ENCODE measurements at regions not wholly inside any gene's neighbourhood (a gene's known extent, or its start where the extent isn't known, plus 50 kb on each side); places are given as distances from the start of the nearest gene placed in this dataset.

DNA sequence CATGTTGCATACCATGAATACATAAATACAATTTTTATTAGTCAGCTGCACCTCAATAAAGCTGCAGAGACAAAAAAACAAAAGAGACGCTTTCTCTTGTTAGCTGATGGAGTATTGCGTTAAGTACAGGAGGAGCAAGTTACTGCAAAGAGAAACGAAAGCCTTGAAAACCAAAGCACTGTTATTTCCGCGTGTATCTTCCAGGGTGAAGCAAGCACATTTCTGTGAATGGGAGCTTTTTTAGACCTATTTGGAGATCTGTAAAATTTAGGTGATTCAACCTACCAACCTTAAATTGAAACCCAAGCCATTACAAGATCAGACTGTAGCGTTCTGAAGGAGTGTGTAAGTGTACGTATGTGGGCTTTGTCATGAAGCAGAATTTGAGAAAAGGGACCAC, 390.4 kb downstream of the SOX9 start:
- DNase-seq, result no peak

DNA sequence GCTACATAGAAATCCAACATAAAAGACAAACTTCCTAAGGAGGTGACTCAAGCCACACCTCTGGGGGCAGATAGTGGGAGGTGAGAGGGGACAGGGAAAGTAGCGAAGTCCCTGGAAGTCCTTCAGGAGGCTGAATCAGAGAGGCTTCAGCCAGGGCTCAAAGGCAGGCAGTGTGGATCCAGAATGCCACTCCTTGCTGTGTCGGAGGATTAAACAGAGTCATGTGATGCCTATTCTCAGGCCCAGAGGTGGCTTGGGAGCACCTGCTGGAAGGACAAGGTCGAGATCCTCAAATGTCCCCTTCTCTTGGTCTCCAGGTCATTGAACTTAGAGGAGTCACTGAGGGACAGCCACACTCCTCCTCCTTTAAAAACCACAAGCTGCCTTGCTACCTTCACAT, 391.1 kb downstream of the SOX9 start:
- no peak for DNase-seq

DNA sequence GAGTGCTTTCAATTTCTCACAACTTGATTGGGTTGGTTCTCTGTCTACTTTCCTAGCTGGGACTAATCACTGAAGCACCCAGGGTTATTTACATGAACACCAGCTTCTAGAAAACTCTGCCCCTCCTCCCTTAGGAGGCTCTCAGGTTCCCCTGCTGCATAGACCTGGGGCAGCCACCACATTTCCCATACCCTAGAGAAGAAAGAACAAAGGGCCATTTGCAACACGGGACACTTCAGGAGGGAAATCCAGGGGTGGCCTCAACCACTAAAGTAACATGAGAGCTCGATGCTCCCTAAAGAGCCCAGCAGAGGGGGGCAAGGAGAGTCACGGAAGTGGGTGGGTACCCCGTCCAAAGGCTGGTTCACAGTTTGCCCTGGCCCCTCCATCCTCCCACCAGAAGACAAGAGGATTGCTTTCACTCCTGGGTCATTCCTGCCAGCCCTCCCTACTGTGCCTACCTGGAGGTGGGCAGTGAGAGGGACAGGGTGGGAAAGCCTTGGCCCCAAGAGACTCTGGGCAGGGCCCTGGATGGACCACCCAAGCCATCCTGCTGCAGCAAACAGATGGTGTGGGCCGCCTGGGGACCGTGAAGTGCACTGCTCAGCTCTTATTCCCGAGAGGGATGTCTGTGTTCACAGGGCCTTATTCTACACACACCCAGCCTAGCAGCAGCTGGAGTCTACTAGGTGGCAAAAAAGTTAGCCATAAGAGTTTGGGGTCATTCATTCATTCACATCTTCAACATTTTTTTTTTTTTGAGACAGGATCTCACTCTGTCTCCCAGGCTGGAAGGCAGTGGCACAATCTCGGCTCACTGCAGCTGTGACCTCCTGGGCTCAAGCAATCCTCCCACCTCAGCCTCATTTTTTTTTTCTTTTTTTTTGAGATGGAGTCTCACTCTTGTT, 392.1 kb downstream of the SOX9 start:
- no peak for DNase-seq

DNA sequence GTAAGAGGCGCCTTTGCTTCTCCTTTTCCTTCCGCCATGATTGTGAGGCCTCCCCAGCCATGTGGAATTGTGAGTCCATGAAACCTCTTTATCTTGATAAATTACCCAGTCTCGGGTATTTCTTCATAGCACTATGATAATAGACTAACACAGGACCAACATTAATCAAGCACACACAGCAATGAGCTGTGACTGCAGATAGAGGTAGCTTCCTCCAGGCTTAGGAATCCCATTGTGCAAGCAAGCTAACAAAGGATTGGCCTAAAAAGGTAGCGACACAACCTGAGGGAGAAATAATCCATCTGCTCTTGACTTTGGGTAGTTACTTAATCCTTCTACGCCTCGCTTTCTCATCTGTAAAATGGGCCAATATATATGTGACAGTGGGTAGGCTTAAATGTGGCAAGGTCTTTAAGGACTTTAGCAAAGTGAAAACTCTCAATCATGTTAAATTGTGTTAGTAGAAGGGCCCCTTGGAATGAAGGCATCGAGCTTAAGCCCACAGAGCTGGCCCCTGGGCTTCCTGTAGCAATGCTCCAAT, 393.6 kb downstream of the SOX9 start:
- DNase-seq, result no peak

DNA sequence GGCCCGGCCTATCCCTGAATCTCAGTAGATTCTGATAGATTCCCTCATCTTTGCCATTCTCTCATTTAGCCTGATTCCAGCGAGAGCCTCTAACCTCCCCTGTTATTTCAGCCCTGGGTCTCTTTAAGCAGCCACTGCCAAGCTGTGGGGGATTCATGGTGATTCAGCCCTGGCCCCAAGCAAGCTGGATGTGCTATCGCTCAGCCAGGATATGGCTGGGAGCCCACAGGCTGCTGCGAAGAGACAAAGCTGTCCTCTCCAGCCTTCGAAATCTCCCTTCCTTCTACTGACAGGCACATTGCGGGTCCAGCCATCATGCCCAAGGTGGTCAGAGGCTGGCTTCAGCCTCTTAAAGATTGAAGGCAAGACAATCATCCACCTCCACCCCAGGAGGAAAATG, 394.1 kb downstream of the SOX9 start:
- no peak for DNase-seq

DNA sequence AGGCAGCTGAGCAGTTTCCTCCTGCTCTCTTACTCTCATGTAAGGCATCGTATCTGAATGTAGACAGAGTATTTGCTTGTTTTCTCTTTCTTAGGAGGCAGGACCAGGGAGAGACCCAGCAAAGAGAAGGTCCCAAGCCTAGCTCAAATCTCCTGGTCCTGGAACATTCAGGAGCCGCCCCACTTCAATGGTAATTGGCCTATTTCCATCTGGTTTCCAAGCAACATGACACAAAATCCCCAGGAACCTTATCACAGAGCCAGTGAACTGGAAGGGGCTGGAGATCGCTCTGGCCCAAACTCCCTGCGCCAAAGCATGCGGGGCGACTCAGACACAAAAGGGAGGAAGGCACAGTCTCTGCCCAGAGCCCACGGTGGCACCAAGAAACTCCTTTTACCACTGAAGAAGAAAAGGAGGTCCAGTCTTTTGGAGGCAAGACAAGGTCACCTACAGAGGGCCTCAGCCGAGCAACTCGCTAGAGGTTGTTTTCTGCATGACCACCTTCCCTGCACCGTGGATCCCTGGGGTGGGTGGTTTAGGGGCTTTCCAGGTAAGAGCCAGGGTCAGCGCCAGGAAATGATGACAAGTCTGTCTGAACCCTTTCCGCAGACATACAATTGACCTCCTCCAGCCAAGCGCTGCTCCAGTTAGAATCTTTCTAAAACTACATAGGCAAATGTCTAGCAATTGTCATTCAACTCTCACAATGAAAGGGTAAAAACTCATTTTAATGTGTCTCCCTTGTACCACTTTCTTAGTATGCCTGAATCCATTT, 394.7 kb downstream of the SOX9 start:
- DNase-seq, result no peak

DNA sequence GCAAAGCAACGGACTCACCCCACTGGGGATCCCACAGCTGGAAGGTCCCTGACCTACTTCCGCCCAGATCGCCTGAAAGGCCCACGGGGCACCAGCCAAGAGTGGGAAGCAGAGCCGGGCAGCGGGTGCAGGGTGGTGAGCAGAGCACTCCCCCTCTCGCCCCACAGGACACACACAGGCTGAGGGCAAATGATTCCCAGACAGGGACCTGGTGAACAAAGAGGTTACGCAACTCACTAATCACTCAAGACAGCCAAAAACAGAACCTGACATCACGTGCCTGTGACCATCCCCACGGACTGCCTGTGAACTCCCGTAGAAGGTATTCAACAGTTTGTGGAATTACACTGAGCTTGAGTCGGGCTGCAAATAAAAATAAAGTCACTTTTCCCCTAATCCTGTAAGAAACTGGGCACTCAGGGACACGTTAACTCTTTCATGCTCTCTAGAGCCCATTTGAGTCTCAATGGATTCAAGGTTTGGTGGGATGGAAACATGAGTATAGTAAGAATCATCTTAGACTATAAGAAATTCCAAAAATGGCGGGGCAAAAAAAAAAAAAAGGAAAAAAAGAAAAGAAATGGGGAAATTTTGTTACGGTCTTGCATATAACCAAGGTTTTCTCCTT, 396.1 kb downstream of the SOX9 start:
- DNase-seq, result no peak

DNA sequence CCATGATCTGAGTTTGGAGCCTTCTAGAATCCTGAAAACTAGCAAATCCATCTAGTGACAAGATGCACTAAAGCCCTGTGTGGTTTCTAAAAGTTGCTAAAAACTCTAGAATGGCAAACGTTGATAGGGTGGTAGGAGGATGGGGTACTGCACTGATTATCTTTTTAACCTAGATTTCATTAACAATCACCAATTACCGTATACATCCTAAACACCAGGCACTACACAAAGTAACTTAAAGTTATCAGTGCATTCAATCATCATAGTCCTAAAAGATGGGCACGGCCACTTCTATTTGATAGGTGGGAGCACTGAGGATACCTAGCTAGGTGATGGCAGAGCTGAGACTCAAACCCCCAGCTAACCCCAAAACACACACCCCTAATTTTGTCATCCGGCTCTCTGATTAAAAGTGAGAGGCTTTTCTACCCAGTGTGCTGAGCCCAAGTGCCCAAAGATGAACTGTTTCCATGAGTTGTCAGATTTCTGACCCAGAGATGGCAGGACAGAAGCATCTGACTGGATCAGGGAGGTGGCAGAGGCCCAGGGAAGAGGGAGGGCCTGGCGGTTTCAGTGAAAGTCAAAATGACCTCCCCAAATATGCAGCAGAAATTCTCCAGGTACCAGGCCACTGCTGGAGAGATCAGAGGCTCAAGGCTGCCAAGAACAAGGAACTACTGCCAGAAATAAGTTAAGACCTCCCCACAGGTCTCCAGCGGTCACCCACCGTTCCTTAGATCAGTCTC, 396.8 kb downstream of the SOX9 start:
- no peak for DNase-seq

DNA sequence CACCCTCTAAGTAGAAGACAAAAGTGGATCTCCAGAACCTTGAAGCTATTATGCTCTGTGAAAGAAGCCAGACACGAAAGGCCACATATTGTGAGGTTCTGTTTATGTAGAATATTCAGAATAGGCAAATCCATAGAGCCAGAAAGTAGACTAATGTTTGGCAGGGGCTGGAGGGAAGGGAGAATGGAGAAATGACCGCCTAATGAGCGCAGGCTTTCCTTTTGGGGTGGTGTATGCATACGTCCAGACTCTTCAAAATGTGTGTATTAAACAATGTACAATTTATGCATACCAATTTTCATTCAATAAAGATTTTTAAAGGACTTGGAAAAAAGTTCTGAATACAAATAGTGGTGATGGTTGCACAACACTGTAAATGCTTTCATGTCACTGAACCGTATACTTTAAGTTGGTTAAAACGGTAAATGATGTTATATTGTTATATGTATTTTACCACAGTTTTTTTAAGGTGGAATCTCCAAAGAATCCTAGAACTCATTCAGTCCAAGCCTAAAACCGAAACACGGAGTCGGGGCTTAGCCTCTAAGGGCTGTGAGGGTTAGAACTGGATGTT, 397.4 kb downstream of the SOX9 start:
- DNase-seq, result no peak

DNA sequence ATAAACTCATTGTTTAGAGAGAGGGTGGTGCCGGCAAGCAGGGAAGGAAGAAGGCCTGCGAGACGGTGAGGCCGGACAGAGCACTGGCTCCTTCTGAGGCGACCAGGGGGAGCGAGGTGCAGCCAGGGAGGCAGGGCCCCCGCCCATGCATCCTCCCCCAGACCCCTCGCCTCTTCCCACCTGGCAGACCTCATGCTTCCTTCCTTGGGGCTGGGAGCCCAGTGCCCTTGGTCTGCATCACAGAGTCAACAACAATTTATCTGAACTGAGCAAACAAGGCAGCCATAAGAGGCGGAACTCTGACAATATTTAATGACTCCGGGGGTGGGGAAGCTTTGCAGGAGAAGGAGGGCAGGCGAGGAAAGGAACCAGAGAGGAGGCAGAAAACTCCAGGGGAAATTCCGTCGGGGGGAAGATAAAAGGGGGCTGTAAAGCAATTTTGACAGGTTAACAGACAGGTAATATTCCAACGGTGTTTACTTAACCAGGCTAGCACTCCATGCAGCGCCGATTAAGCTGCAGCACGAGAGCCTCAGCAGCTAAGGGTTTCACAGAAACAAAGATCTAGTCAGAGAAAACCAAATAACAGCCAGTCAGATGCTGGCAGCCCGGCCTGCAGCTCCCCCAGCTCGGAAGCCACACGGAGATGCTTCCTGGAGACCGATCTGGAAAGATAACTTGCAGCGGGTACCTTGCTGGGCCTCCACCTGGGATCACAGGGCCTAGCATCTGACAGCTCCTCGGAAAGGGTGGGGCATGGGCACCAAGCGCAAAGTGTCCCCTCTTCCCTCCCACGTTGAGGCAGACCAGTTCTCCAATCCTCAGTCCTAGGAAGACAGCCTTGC, 398.2 kb downstream of the SOX9 start:
- no peak for DNase-seq

DNA sequence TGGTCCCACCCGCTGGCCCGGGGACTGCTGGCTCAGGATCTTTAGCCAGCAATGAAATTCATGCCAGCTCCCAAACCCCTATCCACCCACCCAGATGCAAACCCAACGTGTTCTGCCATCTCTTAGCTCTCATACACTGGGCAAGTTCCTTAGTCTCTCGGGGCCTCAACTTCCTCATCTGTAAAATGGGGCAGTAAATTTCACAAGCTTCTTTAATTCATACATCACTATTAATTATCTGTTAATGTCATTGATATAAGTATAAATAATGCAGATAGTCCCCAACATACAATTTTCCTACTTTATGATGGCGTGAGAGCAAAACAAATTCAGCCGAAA, 398.7 kb downstream of the SOX9 start:
- no peak for DNase-seq

DNA sequence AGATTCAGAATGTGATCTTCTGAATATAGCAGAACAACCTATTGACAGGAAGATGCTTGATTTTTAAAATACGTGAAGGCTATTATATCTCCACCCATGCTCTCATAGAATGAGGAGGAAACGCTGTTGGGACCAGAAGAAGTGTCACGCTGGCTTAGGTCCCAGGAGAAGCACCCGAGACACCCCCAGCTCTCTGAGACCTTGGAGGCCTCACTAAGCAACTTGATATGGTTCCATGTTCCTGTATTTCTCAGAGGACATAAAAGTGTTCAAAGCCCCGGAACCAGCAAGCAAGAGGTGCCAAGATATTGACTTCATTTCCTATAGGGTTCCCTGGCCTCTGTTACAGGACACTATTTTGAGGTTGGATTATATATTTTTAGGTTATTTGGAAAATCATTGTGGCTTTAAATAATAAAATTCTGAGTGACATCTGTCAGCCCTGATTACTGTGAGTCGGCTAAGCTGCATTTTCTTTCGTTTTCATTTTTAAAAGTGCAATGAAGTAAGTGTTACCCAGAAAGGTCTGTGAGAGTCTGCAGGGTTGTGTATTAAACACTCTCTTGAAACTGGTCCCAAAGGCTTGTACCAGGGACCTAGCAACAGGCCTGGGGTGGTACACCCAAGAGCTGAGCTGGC, 400.0 kb downstream of the SOX9 start:
- no peak for DNase-seq

DNA sequence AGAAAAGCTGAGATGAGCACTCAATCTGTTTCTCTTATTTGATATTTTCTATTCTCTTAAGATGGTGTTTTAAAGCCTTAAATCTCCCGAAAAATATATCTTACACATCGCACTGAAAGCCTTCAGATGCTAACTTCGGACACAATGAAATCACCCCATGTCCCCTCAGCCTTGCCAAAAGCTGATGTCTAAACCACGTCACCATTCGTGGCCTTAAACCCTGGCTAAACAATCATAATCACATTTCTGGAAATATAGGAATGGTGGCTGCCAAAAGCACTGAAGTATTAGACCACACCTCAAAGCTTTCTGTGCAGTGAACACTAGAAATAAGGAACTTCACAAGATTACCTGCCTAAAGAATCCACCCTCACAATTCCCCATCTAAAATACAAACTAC, 402.7 kb downstream of the SOX9 start:
- DNase-seq, result no peak

DNA sequence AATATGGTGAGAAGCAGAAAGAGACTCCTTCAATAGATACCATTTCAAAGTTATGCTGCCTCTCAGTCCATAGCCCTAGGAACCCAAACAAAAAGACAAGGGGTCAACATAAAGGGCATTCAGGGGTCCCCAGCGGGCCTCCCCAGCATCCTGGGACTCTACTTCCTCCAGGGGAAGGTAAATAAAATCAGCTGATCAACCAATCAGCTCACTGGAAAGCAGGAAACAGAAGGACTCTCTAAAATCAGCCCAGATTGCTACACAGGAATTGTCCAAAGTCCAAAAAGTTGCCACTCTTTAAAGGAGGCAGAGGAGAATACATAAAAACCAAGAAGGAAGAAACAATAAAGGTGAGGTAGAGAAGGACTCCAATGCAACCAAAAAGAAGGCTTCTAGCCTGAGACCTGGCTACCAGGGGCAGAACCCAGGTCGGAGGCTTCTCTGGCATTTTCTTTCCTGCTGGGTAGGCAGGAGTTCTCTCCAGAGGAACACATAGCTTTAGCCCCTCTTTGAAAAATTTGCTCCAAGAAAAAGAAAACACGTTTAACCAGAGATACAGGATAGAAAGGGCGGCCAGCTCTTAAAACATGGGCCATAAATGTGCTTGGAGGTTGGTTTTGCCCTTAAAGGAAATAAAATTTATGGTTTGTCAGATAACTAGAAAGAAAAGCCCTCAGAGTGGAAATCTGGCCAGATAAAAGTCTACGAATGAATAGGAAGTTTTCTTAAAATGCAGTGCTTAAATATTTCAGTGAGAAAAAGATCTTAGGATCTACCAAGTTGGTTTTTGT, 404.6 kb downstream of the SOX9 start:
- DNase-seq, result no peak

DNA sequence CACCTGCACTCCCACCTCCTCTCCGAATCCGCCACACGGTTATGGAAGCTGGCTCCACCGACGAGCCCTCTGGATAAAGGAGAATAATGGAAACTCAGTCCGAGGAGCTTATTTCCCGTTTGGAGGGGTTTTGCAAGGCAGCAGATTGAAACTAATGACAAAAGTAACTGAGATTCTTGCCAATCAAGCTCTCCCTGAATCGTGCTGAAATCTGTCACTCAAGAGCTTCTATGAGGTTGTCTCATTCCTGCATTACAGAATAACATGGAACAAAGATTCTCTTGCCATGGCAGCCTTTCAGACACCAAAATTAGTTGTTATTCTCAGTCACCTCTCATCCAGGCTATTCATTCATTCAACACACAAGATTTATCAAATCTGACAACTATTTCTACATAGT, 405.9 kb downstream of the SOX9 start:
- no peak for DNase-seq

DNA sequence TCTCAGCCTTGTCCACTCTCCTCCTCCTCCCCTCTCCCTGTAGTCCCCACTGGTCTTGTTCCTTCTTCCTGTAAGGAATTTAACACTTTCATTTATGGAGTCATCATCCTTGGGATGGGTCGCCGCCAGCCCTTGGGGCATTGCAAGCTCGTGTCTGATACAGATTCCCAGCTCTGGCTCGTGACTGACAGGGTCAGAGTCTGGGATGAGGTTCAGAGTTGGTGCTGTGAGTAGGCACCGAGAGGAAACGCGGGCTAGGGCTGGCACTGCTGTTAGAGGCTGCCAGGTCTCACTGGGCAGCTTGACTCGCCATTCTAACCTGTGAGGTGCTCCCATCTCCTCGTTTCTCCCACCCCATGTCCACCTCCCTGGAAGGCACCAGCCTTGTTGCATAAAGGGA, 407.0 kb downstream of the SOX9 start:
- DNase-seq, result no peak

DNA sequence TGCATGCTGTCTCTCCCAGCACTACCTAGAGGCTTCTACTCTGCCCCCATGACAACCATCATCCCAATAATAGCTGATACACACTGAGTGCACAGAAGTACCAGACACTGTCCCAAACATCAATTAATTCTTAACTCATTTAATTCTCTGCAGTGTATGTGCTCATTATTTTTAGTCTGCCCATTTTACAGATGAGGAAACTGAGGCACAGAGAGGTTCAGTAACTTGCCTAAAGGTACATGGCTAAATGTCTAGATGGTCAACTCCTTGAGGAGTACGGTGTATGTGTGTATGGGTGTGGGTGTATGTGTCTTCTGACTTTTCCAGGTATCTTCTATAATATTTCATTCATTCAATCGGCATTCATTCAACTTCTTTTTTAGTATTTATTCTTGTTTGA, 407.9 kb downstream of the SOX9 start:
- no peak for DNase-seq

DNA sequence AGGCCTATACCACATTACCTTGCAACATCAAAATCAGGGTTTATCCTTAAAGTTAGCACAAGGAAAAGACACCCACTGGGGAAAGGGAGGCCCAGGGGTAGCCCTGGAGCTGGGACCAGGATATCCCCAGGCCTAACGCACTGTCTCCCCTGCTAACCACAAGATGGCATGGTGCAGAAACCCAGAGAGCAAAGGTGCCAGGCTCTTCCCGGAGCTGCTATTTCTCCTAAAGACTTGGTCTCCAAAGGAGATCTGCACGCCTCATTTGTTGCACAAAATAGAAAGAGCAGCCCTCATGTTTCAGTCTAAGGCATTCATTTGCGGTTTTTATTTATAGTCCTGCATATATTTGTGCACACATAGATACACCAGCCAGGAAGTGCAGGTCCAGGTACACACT, 408.6 kb downstream of the SOX9 start:
- no peak for DNase-seq

DNA sequence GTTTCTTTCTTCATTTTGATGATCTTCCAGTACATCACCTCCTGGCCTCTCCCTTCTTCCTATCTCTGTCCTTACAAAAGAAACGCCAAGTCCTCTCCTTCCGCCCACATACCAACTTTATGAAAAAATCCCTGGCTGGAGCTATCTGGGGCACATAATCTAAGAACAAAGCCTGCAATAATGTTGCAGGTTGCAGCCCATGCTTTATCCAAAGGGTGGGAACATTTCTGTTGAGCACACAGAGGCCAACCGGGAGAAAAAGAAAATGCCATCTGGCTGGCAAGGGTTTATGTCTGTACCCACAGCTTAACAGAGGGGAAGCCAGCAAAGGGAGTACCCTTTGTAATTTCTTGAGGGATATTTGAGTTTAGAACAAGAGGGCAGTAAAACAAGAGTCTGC, 409.6 kb downstream of the SOX9 start:
- no peak for DNase-seq

DNA sequence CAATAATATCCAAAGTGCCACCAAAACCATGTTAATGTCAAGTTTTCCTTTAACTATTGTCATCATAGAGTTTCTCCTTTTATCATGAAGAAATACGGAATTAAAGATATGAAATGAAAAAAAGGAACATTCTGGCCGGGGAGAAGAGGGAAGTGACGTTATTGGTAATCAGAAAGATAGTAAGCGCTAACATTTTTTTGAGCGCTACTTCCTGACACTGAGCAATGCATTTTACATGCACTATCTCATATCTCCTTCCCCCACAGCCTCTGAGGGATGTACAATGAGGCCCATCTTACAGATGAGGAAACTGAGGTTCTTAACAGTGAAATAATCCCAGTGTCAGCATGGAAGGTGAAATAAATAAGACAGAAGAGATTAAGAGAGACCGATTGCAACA, 410.9 kb downstream of the SOX9 start:
- DNase-seq, result no peak
